MM.1S (cell line): ENCODE measurements at regions not wholly inside any gene's neighbourhood (a gene's known extent, or its start where the extent isn't known, plus 50 kb on each side); places are given as distances from the start of the nearest gene placed in this dataset.

Source experiments
- DNase-seq: peaks from one replicate; pipeline ENCODE4 v3.0.0-alpha.2; 2015
- H2AFZ ChIP-seq: fragments of 300-600 bp; sonication (generic); 2 replicates; pipeline ENCODE4 v1.6.0; 2016; ENCODE audit warnings: antibody characterized with exemption, low read length
- H3F3A ChIP-seq: fragments of 300-600 bp; sonication (generic); 2 replicates; pipeline ENCODE4 v1.6.1; 2016; ENCODE audit warnings: mild to moderate bottlenecking, antibody characterized with exemption, low read length, moderate library complexity, mixed read lengths; ENCODE audit not compliant: insufficient read depth
- H3K27ac ChIP-seq: fragments of 300-600 bp; sonication (generic); 2 replicates; pipeline ENCODE4 v1.5.1; 2016; ENCODE audit warnings: mild to moderate bottlenecking, low read length
- H3K27me3 ChIP-seq: fragments of 300-600 bp; sonication (generic); replicated peaks from 2 replicates; pipeline ENCODE4 v1.6.0; 2016; ENCODE audit warnings: low read length; ENCODE audit not compliant: insufficient read depth
- H3K36me3 ChIP-seq: fragments of 300-600 bp; sonication (generic); replicated peaks from 2 replicates; pipeline ENCODE4 v1.6.1; 2016; ENCODE audit warnings: mild to moderate bottlenecking, low read length, mixed read lengths; ENCODE audit not compliant: insufficient read depth
- H3K4me1 ChIP-seq: fragments of 300-600 bp; sonication (generic); 2 replicates; pipeline ENCODE4 v1.6.1; 2016; ENCODE audit warnings: low read length, mixed read lengths
- H3K4me2 ChIP-seq: fragments of 300-600 bp; sonication (generic); 2 replicates; pipeline ENCODE4 v1.6.0; 2016; ENCODE audit warnings: low read depth, low read length
- H3K4me3 ChIP-seq: fragments of 300-600 bp; sonication (generic); 2 replicates; pipeline ENCODE4 v1.5.1; 2016; ENCODE audit warnings: low read length, mixed read lengths
- H3K79me2 ChIP-seq: fragments of 300-600 bp; sonication (generic); 2 replicates; pipeline ENCODE4 v1.6.1; 2016; ENCODE audit warnings: mixed run types, low read length, mixed read lengths
- H3K9ac ChIP-seq: fragments of 300-600 bp; sonication (generic); 2 replicates; pipeline ENCODE4 v1.6.1; 2016; ENCODE audit warnings: low read length, mixed read lengths
- H3K9me2 ChIP-seq: fragments of 300-600 bp; sonication (generic); replicated peaks from 2 replicates; pipeline ENCODE4 v1.6.1; 2016; ENCODE audit warnings: mild to moderate bottlenecking, low read length, mixed read lengths; ENCODE audit not compliant: insufficient read depth
- H3K9me3 ChIP-seq: fragments of 300-600 bp; sonication (generic); replicated peaks from 2 replicates; pipeline ENCODE4 v1.6.1; 2016; ENCODE audit warnings: mild to moderate bottlenecking, low read length, mixed read lengths; ENCODE audit not compliant: insufficient read depth
- H4K20me1 ChIP-seq: fragments of 300-600 bp; sonication (generic); 2 replicates; pipeline ENCODE4 v1.6.1; 2016; ENCODE audit warnings: mild to moderate bottlenecking, low read length, moderate library complexity, mixed read lengths; ENCODE audit not compliant: insufficient read depth
- EZH2 ChIP-seq: fragments of 300-600 bp; sonication (generic); optimal IDR thresholded peaks from 2 replicates; pipeline ENCODE3; 2017; ENCODE audit warnings: low read depth, mild to moderate bottlenecking, antibody characterized with exemption, low read length, mixed read lengths
- EZH2phosphoT487 ChIP-seq: fragments of 300-600 bp; sonication (generic); IDR thresholded peaks from 2 replicates; pipeline ENCODE4 v1.6.1; 2018; ENCODE audit warnings: antibody characterized with exemption, low read length
- TF ChIP-seq, protein P1 (sequence below): fragments of 300-600 bp; sonication (generic); IDR thresholded peaks from 2 replicates; pipeline ENCODE4 v1.5.1; 2016; ENCODE audit warnings: antibody characterized with exemption, low read length, mixed read lengths

DNA sequence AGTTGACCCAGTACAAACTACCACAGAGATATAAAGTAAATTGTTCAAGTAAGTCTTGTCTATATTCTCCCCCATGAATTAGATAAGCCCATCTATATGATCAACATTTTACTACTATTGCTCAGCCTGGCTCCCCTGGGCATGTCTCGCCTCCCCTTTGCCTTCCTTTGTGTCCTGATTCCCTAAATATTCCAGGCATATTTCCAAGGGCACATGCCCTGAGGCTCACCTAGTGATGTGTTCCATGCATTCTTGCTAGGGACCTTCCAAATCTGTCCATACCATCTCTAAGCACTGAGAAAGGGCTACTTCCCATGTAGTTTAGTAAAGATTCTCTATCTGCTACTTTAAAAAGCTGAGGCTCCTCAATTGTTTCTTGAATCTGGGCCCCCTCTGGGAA, 163.1 kb upstream of the ADRA1D start:
- H3K4me3 ChIP-seq, result no peak overlapping the region
- H3K27ac ChIP-seq, result no peak overlapping the region
- TF ChIP-seq, protein P1, sequence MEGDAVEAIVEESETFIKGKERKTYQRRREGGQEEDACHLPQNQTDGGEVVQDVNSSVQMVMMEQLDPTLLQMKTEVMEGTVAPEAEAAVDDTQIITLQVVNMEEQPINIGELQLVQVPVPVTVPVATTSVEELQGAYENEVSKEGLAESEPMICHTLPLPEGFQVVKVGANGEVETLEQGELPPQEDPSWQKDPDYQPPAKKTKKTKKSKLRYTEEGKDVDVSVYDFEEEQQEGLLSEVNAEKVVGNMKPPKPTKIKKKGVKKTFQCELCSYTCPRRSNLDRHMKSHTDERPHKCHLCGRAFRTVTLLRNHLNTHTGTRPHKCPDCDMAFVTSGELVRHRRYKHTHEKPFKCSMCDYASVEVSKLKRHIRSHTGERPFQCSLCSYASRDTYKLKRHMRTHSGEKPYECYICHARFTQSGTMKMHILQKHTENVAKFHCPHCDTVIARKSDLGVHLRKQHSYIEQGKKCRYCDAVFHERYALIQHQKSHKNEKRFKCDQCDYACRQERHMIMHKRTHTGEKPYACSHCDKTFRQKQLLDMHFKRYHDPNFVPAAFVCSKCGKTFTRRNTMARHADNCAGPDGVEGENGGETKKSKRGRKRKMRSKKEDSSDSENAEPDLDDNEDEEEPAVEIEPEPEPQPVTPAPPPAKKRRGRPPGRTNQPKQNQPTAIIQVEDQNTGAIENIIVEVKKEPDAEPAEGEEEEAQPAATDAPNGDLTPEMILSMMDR, result no peak
- TF ChIP-seq EZH2phosphoT487 (no peak), EZH2 (no peak)
- no peak overlapping the region for H3K9ac ChIP-seq
- H3K4me1 ChIP-seq, result no peaks in the 10 kb centered on the region
- H3K36me3 ChIP-seq, result no peaks in the 10 kb centered on the region
- no peaks in the 10 kb centered on the region for H4K20me1 ChIP-seq
- no peak overlapping the region for H2AFZ ChIP-seq
- no peaks in the 10 kb centered on the region for H3K9me2 ChIP-seq
- no peaks in the 10 kb centered on the region for H3K79me2 ChIP-seq
- no peak for DNase-seq
- H3F3A ChIP-seq, result no peaks in the 10 kb centered on the region
- H3K27me3 ChIP-seq, result no peaks in the 10 kb centered on the region
- H3K9me3 ChIP-seq, result no peaks in the 10 kb centered on the region
- H3K4me2 ChIP-seq, result no peak overlapping the region

DNA sequence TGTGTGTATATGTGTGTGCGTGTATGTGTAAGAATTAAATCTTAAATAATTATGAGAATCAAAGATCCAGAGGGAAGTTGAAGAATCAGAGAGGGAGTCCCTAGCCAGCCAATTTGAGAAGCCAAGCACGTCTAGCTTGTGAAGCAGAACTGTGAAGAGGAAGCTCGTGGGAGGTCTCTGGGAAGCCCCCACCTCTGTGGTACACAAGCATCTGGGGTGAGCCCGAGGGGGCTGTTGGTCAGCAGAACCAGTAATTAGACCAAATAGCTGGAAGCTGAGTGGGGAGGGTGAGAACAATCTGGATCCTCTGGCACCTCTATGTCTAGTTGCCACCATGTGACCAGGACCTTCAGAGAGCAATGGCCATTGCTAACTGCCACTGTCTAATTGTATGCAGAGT, 162.7 kb upstream of the ADRA1D start:
- no peak overlapping the region for H2AFZ ChIP-seq
- no peaks in the 10 kb centered on the region for H3K9me2 ChIP-seq
- TF ChIP-seq EZH2 (no peak), EZH2phosphoT487 (no peak)
- TF ChIP-seq, protein P1, result no peak
- H3K36me3 ChIP-seq, result no peaks in the 10 kb centered on the region
- H3K4me3 ChIP-seq, result no peak overlapping the region
- DNase-seq, result no peak
- H3K4me2 ChIP-seq, result no peak overlapping the region
- H3K27ac ChIP-seq, result no peak overlapping the region
- H3K27me3 ChIP-seq, result no peaks in the 10 kb centered on the region
- H4K20me1 ChIP-seq, result no peaks in the 10 kb centered on the region
- H3K9me3 ChIP-seq, result no peaks in the 10 kb centered on the region
- H3K4me1 ChIP-seq, result no peaks in the 10 kb centered on the region
- H3K79me2 ChIP-seq, result no peaks in the 10 kb centered on the region
- H3F3A ChIP-seq, result no peaks in the 10 kb centered on the region
- no peak overlapping the region for H3K9ac ChIP-seq

DNA sequence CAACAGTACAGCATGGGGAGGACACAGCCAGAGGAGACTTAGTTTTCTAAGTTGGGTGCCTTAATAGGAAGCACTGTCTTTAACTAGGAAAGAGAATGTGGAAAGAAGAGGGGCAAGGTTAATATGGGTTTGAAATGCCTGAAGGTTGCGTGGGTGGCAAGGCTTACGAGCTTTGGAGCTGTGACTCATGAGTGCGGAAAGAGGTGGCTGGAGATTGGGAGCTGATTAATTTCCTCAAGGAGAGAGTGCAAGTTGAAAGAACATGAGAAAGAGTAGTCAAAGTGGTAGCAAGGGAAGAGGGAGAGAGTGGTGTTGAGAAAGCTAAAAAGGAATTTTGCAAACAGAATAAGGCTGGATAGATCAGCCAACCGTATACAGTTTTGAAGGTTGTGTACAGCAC, 157.5 kb upstream of the ADRA1D start:
- no peaks in the 10 kb centered on the region for H4K20me1 ChIP-seq
- no peaks in the 10 kb centered on the region for H3K79me2 ChIP-seq
- no peak overlapping the region for H3K4me3 ChIP-seq
- H2AFZ ChIP-seq, result no peak overlapping the region
- no peaks in the 10 kb centered on the region for H3K9me3 ChIP-seq
- no peaks in the 10 kb centered on the region for H3K9me2 ChIP-seq
- H3K4me2 ChIP-seq, result no peak overlapping the region
- H3K36me3 ChIP-seq, result no peaks in the 10 kb centered on the region
- DNase-seq, result no peak
- no peaks in the 10 kb centered on the region for H3K27me3 ChIP-seq
- no peak for TF ChIP-seq EZH2
- TF ChIP-seq, protein P1, result no peak
- H3F3A ChIP-seq, result no peaks in the 10 kb centered on the region
- no peaks in the 10 kb centered on the region for H3K4me1 ChIP-seq
- no peak overlapping the region for H3K27ac ChIP-seq
- no peak overlapping the region for H3K9ac ChIP-seq
